ENCODE measurements at regions not wholly inside any gene's neighbourhood (a gene's known extent, or its start where the extent isn't known, plus 50 kb on each side); places are given as distances from the start of the nearest gene placed in this dataset.

DNA sequence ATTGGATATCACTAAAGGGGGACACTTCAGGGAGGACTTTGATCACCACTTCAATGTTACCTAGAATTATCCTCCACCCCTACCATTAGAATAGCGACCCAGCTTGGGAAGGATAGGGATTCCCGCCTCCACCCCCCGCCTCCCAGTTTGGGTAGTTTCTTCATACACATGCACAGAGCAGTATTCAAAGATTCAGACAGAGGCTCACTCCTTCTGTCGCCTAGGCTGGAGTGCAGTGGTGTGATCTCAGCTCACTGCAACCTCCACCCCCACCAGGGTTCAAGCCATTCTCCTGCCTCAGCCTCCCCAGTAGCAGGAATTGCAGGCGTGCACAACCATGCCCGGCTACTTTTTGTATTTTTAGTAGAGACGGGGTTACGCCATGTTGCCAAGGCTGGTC, 1166.1 kb downstream of the TYW1 start:
- Mint-ChIP-seq H3K27ac (no peak overlapping the region), H3K36me3 (no peaks in the 10 kb centered on the region), H3K4me1 (ENCODE audit: unreplicated experiment) (peaks cover 15% of the 10 kb centered on the region), H3K27me3 (no peaks in the 10 kb centered on the region), H3K9me3 (no peaks in the 10 kb centered on the region), H3K4me3 (no peak overlapping the region)
- TF ChIP-seq, protein P1, sequence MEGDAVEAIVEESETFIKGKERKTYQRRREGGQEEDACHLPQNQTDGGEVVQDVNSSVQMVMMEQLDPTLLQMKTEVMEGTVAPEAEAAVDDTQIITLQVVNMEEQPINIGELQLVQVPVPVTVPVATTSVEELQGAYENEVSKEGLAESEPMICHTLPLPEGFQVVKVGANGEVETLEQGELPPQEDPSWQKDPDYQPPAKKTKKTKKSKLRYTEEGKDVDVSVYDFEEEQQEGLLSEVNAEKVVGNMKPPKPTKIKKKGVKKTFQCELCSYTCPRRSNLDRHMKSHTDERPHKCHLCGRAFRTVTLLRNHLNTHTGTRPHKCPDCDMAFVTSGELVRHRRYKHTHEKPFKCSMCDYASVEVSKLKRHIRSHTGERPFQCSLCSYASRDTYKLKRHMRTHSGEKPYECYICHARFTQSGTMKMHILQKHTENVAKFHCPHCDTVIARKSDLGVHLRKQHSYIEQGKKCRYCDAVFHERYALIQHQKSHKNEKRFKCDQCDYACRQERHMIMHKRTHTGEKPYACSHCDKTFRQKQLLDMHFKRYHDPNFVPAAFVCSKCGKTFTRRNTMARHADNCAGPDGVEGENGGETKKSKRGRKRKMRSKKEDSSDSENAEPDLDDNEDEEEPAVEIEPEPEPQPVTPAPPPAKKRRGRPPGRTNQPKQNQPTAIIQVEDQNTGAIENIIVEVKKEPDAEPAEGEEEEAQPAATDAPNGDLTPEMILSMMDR (conservative IDR thresholded peaks at IDR 0.05): no peak
- no peak for DNase-seq (ENCODE audit: extremely low spot score, unreplicated experiment)

DNA sequence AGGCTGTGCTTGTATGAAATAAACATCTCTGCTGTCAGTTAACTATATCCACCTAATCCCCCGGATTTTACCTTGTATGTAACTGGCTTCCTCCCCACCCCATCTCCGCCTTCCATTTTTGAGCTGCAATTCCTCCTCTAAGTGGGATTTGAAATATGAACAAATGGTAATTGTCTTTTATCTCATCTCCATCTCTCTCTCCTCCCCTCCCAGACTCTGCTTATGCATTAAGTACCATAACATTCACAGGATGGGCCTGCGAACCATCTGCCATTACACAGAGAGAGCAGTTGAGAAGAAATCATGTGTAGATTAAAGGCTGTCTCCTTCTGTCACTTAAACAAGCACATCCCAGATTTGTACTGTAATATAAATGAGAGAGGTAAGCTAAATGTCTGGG, 1169.9 kb downstream of the TYW1 start:
- H3K4me1 Mint-ChIP-seq (ENCODE audit: unreplicated experiment): peaks cover 4% of the 10 kb centered on the region
- H3K36me3 Mint-ChIP-seq: no peaks in the 10 kb centered on the region
- no peak overlapping the region for H3K4me3 Mint-ChIP-seq
- H3K27ac Mint-ChIP-seq: no peak overlapping the region
- TF ChIP-seq, protein P1 (conservative IDR thresholded peaks at IDR 0.05): no peak
- H3K9me3 Mint-ChIP-seq: no peaks in the 10 kb centered on the region
- DNase-seq (ENCODE audit: extremely low spot score, unreplicated experiment): no peak
- H3K27me3 Mint-ChIP-seq: peaks cover 3% of the 10 kb centered on the region

DNA sequence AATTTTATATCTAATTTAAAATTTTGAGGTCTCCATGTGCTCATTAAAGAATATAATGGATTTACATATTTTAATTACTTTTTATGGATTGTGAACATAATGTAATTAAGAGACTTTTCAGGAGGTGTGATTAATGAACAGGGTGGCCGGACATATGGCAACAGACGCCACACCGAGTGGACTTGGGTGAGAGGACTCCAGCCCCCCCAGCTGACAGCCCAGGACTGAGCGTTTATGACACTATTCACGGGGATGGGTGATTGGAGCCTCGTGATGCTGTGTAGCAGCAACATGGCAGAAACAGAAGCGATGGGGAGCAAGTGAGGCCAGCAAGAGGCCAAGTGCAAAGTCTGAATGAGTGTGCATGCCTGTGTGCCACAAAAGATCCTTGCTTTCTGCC, 1176.9 kb downstream of the TYW1 start:
- H3K27ac Mint-ChIP-seq: no peak overlapping the region
- H3K4me1 Mint-ChIP-seq (ENCODE audit: unreplicated experiment): peaks cover 9% of the 10 kb centered on the region

DNA sequence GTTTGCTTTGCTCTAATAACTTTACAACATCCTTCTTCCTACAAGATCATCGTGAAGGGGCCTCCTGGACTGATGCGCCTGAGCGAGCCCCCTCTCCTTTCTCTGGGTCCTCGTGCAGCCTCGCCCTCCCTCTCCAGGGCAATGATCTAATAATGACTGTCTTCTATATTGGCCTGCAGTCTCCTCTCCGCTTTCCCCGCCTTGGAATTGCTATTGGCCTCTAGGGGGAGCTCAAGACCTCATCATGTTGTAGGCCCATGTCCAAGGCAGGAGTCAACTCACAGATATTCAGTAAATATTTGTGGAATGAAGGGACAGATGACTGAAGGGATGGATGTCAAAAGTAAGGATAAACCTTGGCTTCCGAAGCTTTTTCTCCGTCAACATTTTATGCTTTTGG, 1180.3 kb downstream of the TYW1 start:
- Mint-ChIP-seq H3K9me3 (no peaks in the 10 kb centered on the region), H3K27me3 (peaks cover 11% of the 10 kb centered on the region), H3K4me3 (no peak overlapping the region), H3K27ac (peak overlapping the region; percentile 22), H3K36me3 (no peaks in the 10 kb centered on the region), H3K4me1 (ENCODE audit: unreplicated experiment) (peaks cover 7% of the 10 kb centered on the region)
- TF ChIP-seq, protein P1 (conservative IDR thresholded peaks at IDR 0.05): peak; percentile 89
- DNase-seq (ENCODE audit: extremely low spot score, unreplicated experiment): no peak

More for the DNA sequence above, 1176.9 kb downstream of the TYW1 start:
- peaks cover 9% of the 10 kb centered on the region for H3K27me3 Mint-ChIP-seq
- no peak overlapping the region for H3K4me3 Mint-ChIP-seq
- H3K36me3 Mint-ChIP-seq: no peaks in the 10 kb centered on the region
- no peak for DNase-seq (ENCODE audit: extremely low spot score, unreplicated experiment)
- TF ChIP-seq, protein P1 (conservative IDR thresholded peaks at IDR 0.05): no peak
- no peaks in the 10 kb centered on the region for H3K9me3 Mint-ChIP-seq

DNA sequence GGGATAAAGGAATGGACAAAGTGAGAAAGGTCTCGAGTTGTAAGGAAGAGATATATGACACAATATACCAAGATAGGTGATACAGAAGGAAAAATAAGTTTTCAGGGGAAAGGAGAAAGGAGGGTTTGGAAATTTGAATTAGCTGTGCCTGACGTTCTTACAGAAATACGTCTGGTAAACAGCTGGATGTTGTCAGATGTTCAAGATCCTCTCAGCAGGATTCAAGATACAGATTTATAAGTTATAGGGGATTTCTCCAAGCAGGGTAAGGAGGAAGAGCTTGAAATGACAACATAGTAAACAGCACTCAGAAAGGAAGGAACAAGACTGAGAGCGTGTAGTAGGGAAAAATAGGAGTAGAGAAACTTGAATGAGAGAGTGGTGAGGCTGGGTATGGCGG, 1184.1 kb downstream of the TYW1 start:
- H3K4me1 Mint-ChIP-seq (ENCODE audit: unreplicated experiment): peaks cover 9% of the 10 kb centered on the region
- H3K27me3 Mint-ChIP-seq: peaks cover 8% of the 10 kb centered on the region
- TF ChIP-seq, protein P1 (conservative IDR thresholded peaks at IDR 0.05): no peak
- no peaks in the 10 kb centered on the region for H3K36me3 Mint-ChIP-seq
- no peak overlapping the region for H3K4me3 Mint-ChIP-seq
- H3K9me3 Mint-ChIP-seq: no peaks in the 10 kb centered on the region
- no peak for DNase-seq (ENCODE audit: extremely low spot score, unreplicated experiment)
- H3K27ac Mint-ChIP-seq: no peak overlapping the region

DNA sequence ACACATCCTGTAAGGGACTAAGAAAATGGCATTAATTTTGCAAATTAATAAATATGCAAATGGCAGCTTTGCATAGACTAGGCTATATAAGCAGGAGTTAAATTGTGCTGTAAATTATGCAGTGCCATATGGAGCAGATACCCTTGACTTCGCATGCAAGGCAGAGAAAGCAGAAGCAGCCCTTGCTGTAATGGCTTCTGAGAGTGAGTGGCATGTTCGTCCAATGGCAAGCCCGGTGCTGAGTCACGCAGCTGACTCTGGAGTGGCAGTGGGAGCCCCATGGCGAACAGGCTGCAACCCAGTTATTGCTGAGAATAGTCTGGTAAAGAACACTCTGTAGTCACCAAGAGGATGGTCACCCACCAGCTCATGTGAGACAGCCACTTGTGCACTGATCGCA, 1186.5 kb downstream of the TYW1 start:
- TF ChIP-seq, protein P1 (conservative IDR thresholded peaks at IDR 0.05): no peak
- Mint-ChIP-seq H3K9me3 (no peaks in the 10 kb centered on the region), H3K4me1 (ENCODE audit: unreplicated experiment) (peaks cover 15% of the 10 kb centered on the region), H3K4me3 (no peak overlapping the region), H3K36me3 (no peaks in the 10 kb centered on the region), H3K27ac (no peak overlapping the region), H3K27me3 (peaks cover 4% of the 10 kb centered on the region)
- DNase-seq (ENCODE audit: extremely low spot score, unreplicated experiment): no peak

Measured in type B pancreatic cell (in vitro differentiated cells).